K562 (cell line): ENCODE measurements at regions not wholly inside any gene's neighbourhood (a gene's known extent, or its start where the extent isn't known, plus 50 kb on each side); places are given as distances from the start of the nearest gene placed in this dataset.
A peak's percentile ranks its signal among the peaks of the same experiment; 100 is the strongest.

Experiments
- ATAC-seq: fragments of 200-7000 bp; cut with Tn5 transposase; 3 replicates; pipeline ENCODE4 v1.9.1; 2020; ENCODE audit warnings: moderate library complexity
- BruUV-seq: library from RNA; stranded (reverse); fragments of 400-500 nt; replicated peaks from 2 replicates; lab custom pipeline; 2021; lab: Mats Ljungman, UMichigan
- CTCF ChIA-PET: fragments of 300-600 bp; formaldehyde crosslinking; extraction: SDS; loops from one replicate; lab custom pipeline; 2021; ENCODE audit warnings: low intra/inter-chr PET ratio; lab: Yijun Ruan, JAX
- POLR2A ChIA-PET: fragments of 300-600, 350-650 bp; sonication (Branson Sonifier 250); formaldehyde crosslinking; extraction: SDS; loops from one replicate; lab custom pipeline; 2021; ENCODE audit warnings: antibody characterized with exemption, inconsistent platforms; lab: Yijun Ruan, JAX
- DNase-seq, 4 experiments: peaks; one replicate each; pipeline versions ENCODE4 v3.0.0 to v3.0.0-alpha.2; 2011 to 2018; ENCODE audit warnings: low spot score in 3 of 4, mixed read lengths in 3 of 4; ENCODE audit errors: extremely low read depth in 1 of 4
- FAIRE-seq: peaks from 2 replicates; lab custom pipeline; 2011; peaks lifted over from hg19 to GRCh38; lab: Jason Lieb, UNC
- H2AFZ ChIP-seq: 2 replicates; pipeline ENCODE4 v1.6.0; 2011; ENCODE audit warnings: low read depth, low read length, control low read depth, inconsistent platforms
- H3K27ac ChIP-seq: fragments of 200-600 bp; 3 replicates; pipeline ENCODE4 v1.8.0; 2011; ENCODE audit warnings: low read depth, mild to moderate bottlenecking, control low read depth, inconsistent platforms, low read length, moderate library complexity, mixed read lengths; ENCODE audit errors: extremely low read depth
- H3K27me3 ChIP-seq, 2 experiments: fragments of 300-600 bp in 1 of 2; 2 replicates in 1 of 2; 3 replicates in 1 of 2; pipeline versions ENCODE4 v1.6.0 to v1.8.0; 2011; ENCODE audit warnings: inconsistent platforms in 2 of 2, low read length in 2 of 2, mild to moderate bottlenecking in 1 of 2, mixed read lengths in 1 of 2, moderate library complexity in 1 of 2; ENCODE audit not compliant: control insufficient read depth in 2 of 2, insufficient read depth in 2 of 2
- H3K36me3 ChIP-seq: fragments of 300-600 bp; 3 replicates; pipeline ENCODE4 v1.8.0; 2011; ENCODE audit warnings: mild to moderate bottlenecking, low read length, inconsistent platforms; ENCODE audit not compliant: control insufficient read depth, insufficient read depth
- H3K4me1 ChIP-seq, 2 experiments: fragments of 200-600 bp in 1 of 2; replicated peaks in 1 of 2; 2 replicates in 1 of 2; 3 replicates in 1 of 2; pipeline versions ENCODE4 v1.5.1 to v1.8.0; 2011; ENCODE audit warnings: inconsistent platforms in 2 of 2, low read length in 2 of 2, mild to moderate bottlenecking in 1 of 2, mixed read lengths in 1 of 2, moderate library complexity in 1 of 2; ENCODE audit not compliant: control insufficient read depth in 2 of 2, insufficient read depth in 2 of 2
- H3K4me2 ChIP-seq: 2 replicates; pipeline ENCODE4 v1.6.1; 2011; ENCODE audit warnings: low read length, control low read depth, inconsistent platforms, mixed read lengths; ENCODE audit not compliant: insufficient read depth
- H3K4me3 ChIP-seq: fragments of 200-600 bp; sonication (generic), shearing (Covaris generic); 2 replicates; pipeline ENCODE4 v1.5.1; 2016; ENCODE audit warnings: control low read depth, inconsistent platforms
- H3K79me2 ChIP-seq: fragments of 200-600 bp; 3 replicates; pipeline ENCODE4 v1.8.0; 2011; ENCODE audit warnings: low read length, inconsistent platforms; ENCODE audit not compliant: control insufficient read depth, insufficient read depth
- H3K9ac ChIP-seq, 2 experiments: 2 replicates each; pipeline versions ENCODE4 v1.6.0 to v1.6.1; 2011; ENCODE audit warnings: low read depth in 2 of 2, low read length in 2 of 2, control low read depth in 1 of 2, inconsistent platforms in 1 of 2, mild to moderate bottlenecking in 1 of 2, mixed read lengths in 1 of 2; ENCODE audit not compliant: insufficient read depth in 1 of 2
- H3K9me1 ChIP-seq: one replicate; pipeline ENCODE4 v1.6.0; 2011; ENCODE audit warnings: inconsistent platforms, mild to moderate bottlenecking, low read length, moderate library complexity; ENCODE audit not compliant: control insufficient read depth, insufficient read depth
- H3K9me3 ChIP-seq: replicated peaks from 2 replicates; pipeline ENCODE4 v1.5.1; 2011; ENCODE audit warnings: low read depth, low read length, inconsistent platforms; ENCODE audit not compliant: control insufficient read depth, insufficient read depth
- H4K20me1 ChIP-seq: replicated peaks from 2 replicates; pipeline ENCODE4 v1.6.1; 2011; ENCODE audit warnings: low read length, inconsistent platforms, mixed read lengths; ENCODE audit not compliant: control insufficient read depth, insufficient read depth
- ATF1 ChIP-seq, 2 experiments: fragments of 450-650 bp in 1 of 2; IDR thresholded peaks; 2 replicates each; pipeline ENCODE4 v1.6.1; 2016; ENCODE audit warnings: missing compliant biosample characterization in 1 of 2, missing genetic modification characterization in 1 of 2
- ATF7 ChIP-seq: fragments of 450-650 bp; IDR thresholded peaks from 2 replicates; pipeline ENCODE4 v1.7.1; 2014; ENCODE audit warnings: mild to moderate bottlenecking, moderate library complexity
- CREB1 ChIP-seq, 2 experiments: sonication (generic) in 1 of 2; formaldehyde crosslinking in 1 of 2; IDR thresholded peaks; 2 replicates each; pipeline versions ENCODE4 v1.6.1 to v1.8.0; 2012 to 2022; ENCODE audit warnings: inconsistent platforms in 1 of 2, mild to moderate bottlenecking in 1 of 2, missing genetic modification reagents in 1 of 2, moderate library complexity in 1 of 2
- CREM ChIP-seq: IDR thresholded peaks from 2 replicates; pipeline ENCODE4 v1.6.1; 2014; ENCODE audit warnings: antibody characterized with exemption, low read depth
- CTCF ChIP-seq, 3 experiments: IDR thresholded peaks in 2 of 3; conservative IDR thresholded peaks in 1 of 3; 2 replicates each; pipeline ENCODE4 v1.5.1; 2011 to 2012; ENCODE audit warnings: low read length in 3 of 3, mild to moderate bottlenecking in 3 of 3, control low read depth in 2 of 3, improper control_type of control experiment in 1 of 3, inconsistent platforms in 1 of 3, low read depth in 1 of 3, mixed read lengths in 1 of 3, moderate library complexity in 1 of 3; ENCODE audit not compliant: insufficient read depth in 2 of 3
- CTCFL ChIP-seq: IDR thresholded peaks from 2 replicates; pipeline ENCODE4 v1.6.1; 2011; ENCODE audit warnings: borderline replicate concordance, low read depth, mild to moderate bottlenecking, moderate library complexity, low read length; ENCODE audit not compliant: insufficient read depth, poor library complexity, severe bottlenecking
- DDX20 ChIP-seq: fragments of 450-650 bp; IDR thresholded peaks from 2 replicates; pipeline ENCODE4 v1.6.1; 2016; ENCODE audit warnings: missing genetic modification characterization, low read depth, mild to moderate bottlenecking, missing compliant biosample characterization, moderate library complexity
- ELF4 ChIP-seq: fragments of 450-650 bp; formaldehyde crosslinking; IDR thresholded peaks from 2 replicates; pipeline ENCODE4 v1.4.0; 2022; ENCODE audit warnings: missing genetic modification characterization
- FOXJ3 ChIP-seq: sonication (generic); formaldehyde crosslinking; IDR thresholded peaks from 2 replicates; pipeline ENCODE4 v1.4.0; 2020; ENCODE audit warnings: mild to moderate bottlenecking, missing genetic modification reagents
- MAZ ChIP-seq, 2 experiments: fragments of 450-650 bp in 1 of 2; sonication (generic) in 1 of 2; formaldehyde crosslinking; IDR thresholded peaks in 1 of 2; conservative IDR thresholded peaks in 1 of 2; 2 replicates each; pipeline versions ENCODE4 v1.4.0 to v1.5.0; 2020; ENCODE audit warnings: mild to moderate bottlenecking in 1 of 2, missing genetic modification reagents in 1 of 2
- PHB2 ChIP-seq: fragments of 450-650 bp; IDR thresholded peaks from 2 replicates; pipeline ENCODE4 v1.6.1; 2017; ENCODE audit warnings: low read depth
- RBM34 ChIP-seq: fragments of 200-400 bp; formaldehyde crosslinking; IDR thresholded peaks from 2 replicates; pipeline ENCODE4 v1.6.1; 2018; ENCODE audit warnings: low read length, borderline replicate concordance; ENCODE audit not compliant: insufficient read depth
- SNRNP70 ChIP-seq: fragments of 200-400 bp; formaldehyde crosslinking; optimal IDR thresholded peaks from 2 replicates; pipeline ENCODE3; 2017; ENCODE audit warnings: low read depth, low read length
- TAF7 ChIP-seq: fragments of 450-650 bp; IDR thresholded peaks from 2 replicates; pipeline ENCODE4 v1.6.1; 2016; ENCODE audit warnings: missing genetic modification characterization, missing compliant biosample characterization
- U2AF1 ChIP-seq: fragments of 200-400 bp; formaldehyde crosslinking; optimal IDR thresholded peaks from 2 replicates; pipeline ENCODE3; 2017; ENCODE audit warnings: mild to moderate bottlenecking, low read depth, low read length, moderate library complexity
- ZNF232 ChIP-seq: sonication (generic); formaldehyde crosslinking; IDR thresholded peaks from 2 replicates; pipeline ENCODE4 v1.8.0; 2022; ENCODE audit warnings: mild to moderate bottlenecking, missing genetic modification reagents
- ZNF764 ChIP-seq: fragments of 250-450 bp; sonication (Bioruptor Pico); IDR thresholded peaks from 2 replicates; pipeline ENCODE4 v1.4.0; 2020; ENCODE audit warnings: low read depth, mild to moderate bottlenecking, moderate library complexity
- WGBS: fragments of 100-300 bp; shearing (Covaris generic); methylation state at CpG from one replicate; pipeline ENCODE4 v1.1.6; 2016; ENCODE audit warnings: low coverage, mixed read lengths; ENCODE audit not compliant: insufficient coverage; ENCODE audit errors: missing lambda C conversion rate; 5-methylcytosine and 5-hydroxymethylcytosine counted together
- in situ Hi-C: fragments of 300-500 bp; cut with MboI; formaldehyde crosslinking; loops from 4 replicates; pipeline ENCODE4 v1.15.0; 2018; ENCODE audit warnings: inconsistent platforms, mixed read lengths
- intact Hi-C: fragments of 100-400 bp; cut with micrococcal nuclease; formaldehyde crosslinking; loops from 2 replicates; pipeline ENCODE4 v1.14.2; 2022

GRCh38 chr6:165848086-165848426 is 185.0 kb upstream of the PDE10A start (continued):
- TF ChIP-seq CTCFL (peak; percentile 17), CTCF (IDR thresholded peaks at IDR 0.05 in 2 of 3, conservative IDR thresholded peaks at IDR 0.05 in 1 of 3; ENCODE audit: insufficient read depth in 2 of 3, low read depth in 1 of 3, low read length in 3 of 3) (peak; percentile 28 to 40 (median 38)), FOXJ3 (no peak)

- CTCF ChIA-PET: no interaction called here
- FAIRE-seq (no peak), DNase-seq (peak in 2 of 4 experiments; percentile 20 to 29), ATAC-seq (peak; percentile 52; the same call in 2 of the 3 replicates)
- POLR2A ChIA-PET: interaction anchor here (0.6 to 1.2 kb wide), 4 partner anchors 9 to 92 kb away, joined by 3 read pairs; no protein-coding TSS in a partner anchor
- BruUV-seq: no TSS peak
- 0 out of 5 replicates have a peak, but pooled peaks cover 0 to 3% of the 10 kb centered on the region in 2 experiments for H3K4me1 ChIP-seq
- no peak overlapping the region for H3K27ac ChIP-seq
- intact Hi-C loops (no loop called here), in situ Hi-C loops (no loop called here)
- no peaks in the 10 kb centered on the region for H3K9me3 ChIP-seq
- H3K79me2 ChIP-seq: no peaks in the 10 kb centered on the region
- no peaks in the 10 kb centered on the region for H3K9me1 ChIP-seq
- no peaks in the 10 kb centered on the region for H4K20me1 ChIP-seq
- no peak overlapping the region for H3K4me2 ChIP-seq
- H3K4me3 ChIP-seq: no peak overlapping the region
- no peak overlapping the region for H3K9ac ChIP-seq
- no peaks in the 10 kb centered on the region for H3K36me3 ChIP-seq
- WGBS: 8% methylated on average over 14 of the region's 14 CpGs
- H2AFZ ChIP-seq: no peak overlapping the region
- peaks cover 12 to 38% of the 10 kb centered on the region in 2 experiments; a peak in 4 of 5 replicates for H3K27me3 ChIP-seq
- no peak for TF ChIP-seq ATF1 (CRISPR knock-in tag; IDR thresholded peaks at IDR 0.05)
- peak; percentile 77 for TF ChIP-seq ATF1 (tag; IDR thresholded peaks at IDR 0.05)
- no peak for TF ChIP-seq MAZ (CRISPR knock-in tag; conservative IDR thresholded peaks at IDR 0.05 in 1 of 2, IDR thresholded peaks at IDR 0.05 in 1 of 2)
- no peak for TF ChIP-seq ELF4 (CRISPR knock-in tag)
- TF ChIP-seq TAF7: no peak
- no peak for TF ChIP-seq ZNF764 (CRISPR knock-in tag)
- no peak for TF ChIP-seq U2AF1
- TF ChIP-seq CREB1 (IDR thresholded peaks at IDR 0.05): 0 out of 2 replicates have a peak, but pooled peaks have one; percentile 26
- 0 out of 2 replicates have a peak, but pooled peaks have one; percentile 18 for TF ChIP-seq CREB1 (CRISPR knock-in tag; IDR thresholded peaks at IDR 0.05)
- peak; percentile 76 for TF ChIP-seq CREM
- TF ChIP-seq ATF7: peak; percentile 79
- no peak for TF ChIP-seq ZNF232 (CRISPR knock-in tag)
- TF ChIP-seq SNRNP70: no peak
- TF ChIP-seq DDX20 (tag): no peak
- TF ChIP-seq PHB2: no peak
- no peak for TF ChIP-seq RBM34
These were observed 184.5 kb upstream of the PDE10A start for GRCh38 chr6:165847407-165848085.
